CD14-positive monocyte (primary cell): ENCODE measurements at regions not wholly inside any gene's neighbourhood (a gene's known extent, or its start where the extent isn't known, plus 50 kb on each side); places are given as distances from the start of the nearest gene placed in this dataset.

Experiments used
- DNase-seq, 3 donors: peaks; one replicate each; pipeline ENCODE4 v3.0.0-alpha.2; 2011 to 2022
- H2AFZ ChIP-seq: 2 replicates; pipeline ENCODE4 v1.6.0; 2012; ENCODE audit warnings: mild to moderate bottlenecking, low read depth, low read length, inconsistent platforms; ENCODE audit not compliant: insufficient read depth, poor library complexity, severe bottlenecking
- H3K27ac ChIP-seq, 2 donors: 1 replicate in 1 of 2; 2 replicates in 1 of 2; pipeline ENCODE4 v1.5.1; 2012 to 2013; ENCODE audit warnings: low read length in 2 of 2, control low read depth in 1 of 2, inconsistent platforms in 1 of 2, low read depth in 1 of 2, mild to moderate bottlenecking in 1 of 2
- H3K27me3 ChIP-seq, 2 donors: one replicate each; pipeline versions ENCODE4 v1.6.0 to v1.6.1; 2011 to 2013; ENCODE audit warnings: low read length in 2 of 2; ENCODE audit not compliant: control insufficient read depth in 2 of 2, insufficient read depth in 2 of 2
- H3K36me3 ChIP-seq, 2 donors: replicated peaks in 1 of 2; 1 replicate in 1 of 2; 2 replicates in 1 of 2; pipeline versions ENCODE4 v1.5.1 to v1.6.1; 2012 to 2013; ENCODE audit warnings: low read length in 2 of 2, control low read depth in 1 of 2, inconsistent platforms in 1 of 2, mild to moderate bottlenecking in 1 of 2; ENCODE audit not compliant: insufficient read depth in 2 of 2, control insufficient read depth in 1 of 2
- H3K4me1 ChIP-seq, 2 donors: 1 replicate in 1 of 2; 2 replicates in 1 of 2; pipeline versions ENCODE4 v1.5.1 to v1.6.1; 2012 to 2013; ENCODE audit warnings: low read length in 2 of 2, control low read depth in 1 of 2, inconsistent platforms in 1 of 2, mild to moderate bottlenecking in 1 of 2, moderate library complexity in 1 of 2; ENCODE audit not compliant: insufficient read depth in 2 of 2, control insufficient read depth in 1 of 2
- H3K4me2 ChIP-seq: replicated peaks from 2 replicates; pipeline ENCODE3; 2012; ENCODE audit warnings: low read length, moderate library complexity, mild to moderate bottlenecking; ENCODE audit not compliant: poor library complexity, severe bottlenecking; ENCODE audit errors: extremely low read depth
- H3K4me3 ChIP-seq, 3 experiments: fragments of 200-600 bp in 1 of 3; sonication (generic) in 1 of 3; replicated peaks in 1 of 3; 1 replicate in 2 of 3; 2 replicates in 1 of 3; pipeline ENCODE4 v1.5.1; 2011 to 2013; ENCODE audit warnings: low read length in 3 of 3, mild to moderate bottlenecking in 3 of 3, control low read depth in 2 of 3, low read depth in 2 of 3, inconsistent platforms in 1 of 3, moderate library complexity in 1 of 3
- H3K79me2 ChIP-seq: 2 replicates; pipeline ENCODE4 v1.6.0; 2012; ENCODE audit warnings: mild to moderate bottlenecking, control low read depth, inconsistent platforms, low read length, moderate library complexity; ENCODE audit not compliant: insufficient read depth
- H3K9ac ChIP-seq: 2 replicates; pipeline ENCODE4 v1.6.0; 2017; ENCODE audit warnings: low read length, mild to moderate bottlenecking; ENCODE audit not compliant: insufficient read depth, poor library complexity, severe bottlenecking
- H3K9me3 ChIP-seq, 2 donors: replicated peaks in 1 of 2; 1 replicate in 1 of 2; 2 replicates in 1 of 2; pipeline versions ENCODE4 v1.5.1 to v1.6.1; 2012 to 2013; ENCODE audit warnings: low read length in 2 of 2, control low read depth in 1 of 2; ENCODE audit not compliant: control insufficient read depth in 1 of 2, insufficient read depth in 1 of 2
- H4K20me1 ChIP-seq: 2 replicates; pipeline ENCODE4 v1.6.0; 2012; ENCODE audit warnings: mild to moderate bottlenecking, low read length, control low read depth, moderate library complexity; ENCODE audit not compliant: insufficient read depth
- H3K27ac Mint-ChIP-seq, 7 donors: one replicate each; pipeline ENCODE4 v1.8.0; 2020; ENCODE audit warnings: mild to moderate bottlenecking in 7 of 7, mixed read lengths in 7 of 7, moderate library complexity in 6 of 7, inconsistent platforms in 2 of 7
- H3K27me3 Mint-ChIP-seq, 3 donors: one replicate each; pipeline ENCODE4 v1.8.0; 2021 to 2022; ENCODE audit warnings: low read depth in 3 of 3, mild to moderate bottlenecking in 3 of 3, mixed read lengths in 3 of 3, moderate library complexity in 3 of 3, inconsistent platforms in 1 of 3
- H3K36me3 Mint-ChIP-seq, 2 donors: one replicate each; pipeline ENCODE4 v1.8.0; 2020; ENCODE audit warnings: mixed read lengths in 2 of 2, inconsistent platforms in 1 of 2, mild to moderate bottlenecking in 1 of 2
- H3K4me1 Mint-ChIP-seq: one replicate; pipeline ENCODE4 v1.8.0; 2020; ENCODE audit warnings: mild to moderate bottlenecking, mixed read lengths
- H3K4me3 Mint-ChIP-seq, 2 donors: one replicate each; pipeline ENCODE4 v1.8.0; 2020; ENCODE audit warnings: mild to moderate bottlenecking in 2 of 2, mixed read lengths in 2 of 2, moderate library complexity in 1 of 2
- H3K9me3 Mint-ChIP-seq, 7 donors: one replicate each; pipeline ENCODE4 v1.8.0; 2020 to 2022; ENCODE audit warnings: mixed read lengths in 7 of 7, mild to moderate bottlenecking in 6 of 7, moderate library complexity in 6 of 7, inconsistent platforms in 2 of 7
- CTCF ChIP-seq: fragments of 200-600 bp; IDR thresholded peaks from one replicate; pipeline ENCODE4 v1.8.0; 2022; ENCODE audit warnings: antibody characterized with exemption, mild to moderate bottlenecking
- WGBS: methylation state at CpG from one replicate; pipeline ENCODE4 v1.1.5; 2013; ENCODE audit warnings: missing lambda C conversion rate; ENCODE audit not compliant: insufficient coverage; 5-methylcytosine and 5-hydroxymethylcytosine counted together
- intact Hi-C, 2 donors: fragments of 100-400 bp; cut with micrococcal nuclease; formaldehyde crosslinking; loops; one replicate each; pipeline versions ENCODE4 v1.15.0 to v1.15.1; 2023

- Mint-ChIP-seq H3K9me3 (peaks cover 0 to 5% (median 0%) of the 10 kb centered on the region in 7 donors), H3K27ac (no peak overlapping the region), H3K36me3 (no peaks in the 10 kb centered on the region), H3K27me3 (peaks cover 5 to 14% (median 11%) of the 10 kb centered on the region in 3 donors), H3K4me1 (peaks cover 12% of the 10 kb centered on the region), H3K4me3 (no peak overlapping the region)
- no peak for DNase-seq
- intact Hi-C loops: no loop called here
- Histone ChIP-seq H3K27ac (no peak overlapping the region), H3K9me3 (no peaks in the 10 kb centered on the region), H3K79me2 (no peaks in the 10 kb centered on the region), H3K36me3 (no peaks in the 10 kb centered on the region), H4K20me1 (no peaks in the 10 kb centered on the region), H3K4me2 (no peak overlapping the region), H3K9ac (no peak overlapping the region), H3K27me3 (peaks cover 5 to 7% of the 10 kb centered on the region in 2 donors), H3K4me1 (peaks cover 6 to 8% of the 10 kb centered on the region in 2 donors), H3K4me3 (no peak overlapping the region), H2AFZ (no peak overlapping the region)
- 97% methylated on average over 6 of the region's 8 CpGs for WGBS
- TF ChIP-seq CTCF: no peak
These were observed 220.7 kb upstream of the EGLN3 start for GRCh38 chr14:34171431-34172172.

- Mint-ChIP-seq H3K4me1 (peaks cover 8% of the 10 kb centered on the region), H3K9me3 (peaks cover 0 to 2% (median 0%) of the 10 kb centered on the region in 7 donors), H3K27ac (no peak overlapping the region), H3K27me3 (peaks cover 7 to 14% (median 14%) of the 10 kb centered on the region in 3 donors), H3K36me3 (no peaks in the 10 kb centered on the region), H3K4me3 (no peak overlapping the region)
- Histone ChIP-seq H3K4me1 (peaks cover 6 to 7% of the 10 kb centered on the region in 2 donors), H3K9me3 (no peaks in the 10 kb centered on the region), H3K9ac (no peak overlapping the region), H3K36me3 (no peaks in the 10 kb centered on the region), H4K20me1 (no peaks in the 10 kb centered on the region), H3K4me3 (no peak overlapping the region), H3K27ac (no peak overlapping the region), H3K79me2 (no peaks in the 10 kb centered on the region), H3K27me3 (peaks cover 5 to 11% of the 10 kb centered on the region in 2 donors), H2AFZ (no peak overlapping the region), H3K4me2 (no peak overlapping the region)
- WGBS: no CpG with 5 or more reads among the region's 1 CpG
- TF ChIP-seq CTCF: no peak
- no peak for DNase-seq
- intact Hi-C loops: no loop called here
These were observed 220.0 kb upstream of the EGLN3 start for GRCh38 chr14:34170882-34171281.
